GM23338 (cell line): ENCODE measurements at regions not wholly inside any gene's neighbourhood (a gene's known extent, or its start where the extent isn't known, plus 50 kb on each side); places are given as distances from the start of the nearest gene placed in this dataset.

Experiments used
- ATAC-seq: fragments of 200-7000 bp; cut with Tn5 transposase; 3 replicates; pipeline ENCODE4 v1.9.1; 2020
- DNase-seq: peaks from one replicate; pipeline ENCODE4 v3.0.0-alpha.2; 2015; ENCODE audit warnings: low spot score
- H2AFZ ChIP-seq: fragments of 200-600 bp; sonication (generic); 2 replicates; pipeline ENCODE4 v1.8.0; 2016; ENCODE audit warnings: antibody characterized with exemption, mild to moderate bottlenecking, moderate library complexity
- H3F3A ChIP-seq: fragments of 200-600 bp; sonication (generic); replicated peaks from 2 replicates; pipeline ENCODE4 v1.8.0; 2017; ENCODE audit warnings: antibody characterized with exemption, mixed run types, low read depth
- H3K27ac ChIP-seq: fragments of 200-600 bp; sonication (generic); 2 replicates; pipeline ENCODE4 v1.6.1; 2016; ENCODE audit warnings: low read depth
- H3K27me3 ChIP-seq: fragments of 200-600 bp; sonication (generic); 2 replicates; pipeline ENCODE4 v1.8.0; 2016; ENCODE audit warnings: mild to moderate bottlenecking, mixed run types, moderate library complexity; ENCODE audit not compliant: insufficient read depth
- H3K36me3 ChIP-seq: fragments of 200-600 bp; sonication (generic); 2 replicates; pipeline ENCODE4 v1.8.0; 2016; ENCODE audit warnings: mild to moderate bottlenecking; ENCODE audit not compliant: insufficient read depth
- H3K4me1 ChIP-seq: fragments of 200-600 bp; sonication (generic); 2 replicates; pipeline ENCODE4 v1.8.0; 2016; ENCODE audit warnings: mild to moderate bottlenecking, moderate library complexity; ENCODE audit not compliant: insufficient read depth
- H3K4me2 ChIP-seq: fragments of 200-600 bp; sonication (generic); 2 replicates; pipeline ENCODE4 v1.7.1; 2017; ENCODE audit warnings: mixed run types
- H3K4me3 ChIP-seq: fragments of 200-600 bp; sonication (generic); 2 replicates; pipeline ENCODE4 v1.6.1; 2016; ENCODE audit warnings: mixed run types
- H3K79me2 ChIP-seq: fragments of 200-600 bp; sonication (generic); replicated peaks from 2 replicates; pipeline ENCODE4 v1.8.0; 2017; ENCODE audit warnings: mild to moderate bottlenecking; ENCODE audit not compliant: insufficient read depth
- H3K9me2 ChIP-seq: fragments of 200-600 bp; sonication (generic); 2 replicates; pipeline ENCODE4 v1.8.0; 2017; ENCODE audit not compliant: insufficient read depth
- H4K20me1 ChIP-seq: fragments of 200-600 bp; sonication (generic); replicated peaks from 2 replicates; pipeline ENCODE4 v1.8.0; 2017; ENCODE audit warnings: mild to moderate bottlenecking; ENCODE audit not compliant: insufficient read depth
- H3K27ac Mint-ChIP-seq: 2 replicates; pipeline ENCODE4 v1.8.0; 2020; ENCODE audit warnings: inconsistent platforms, mild to moderate bottlenecking, moderate library complexity, mixed read lengths
- H3K27me3 Mint-ChIP-seq: 3 replicates; pipeline ENCODE4 v1.8.0; 2022; ENCODE audit warnings: low read depth, mild to moderate bottlenecking, moderate library complexity, mixed read lengths, inconsistent platforms; ENCODE audit not compliant: insufficient read depth, poor library complexity
- H3K36me3 Mint-ChIP-seq: 3 replicates; pipeline ENCODE4 v1.8.0; 2021; ENCODE audit warnings: low read depth, mild to moderate bottlenecking, inconsistent platforms, moderate library complexity, mixed read lengths
- H3K4me1 Mint-ChIP-seq: 3 replicates; pipeline ENCODE4 v1.8.0; 2020; ENCODE audit warnings: mild to moderate bottlenecking, inconsistent platforms, mixed read lengths
- H3K4me3 Mint-ChIP-seq: 3 replicates; pipeline ENCODE4 v1.8.0; 2021; ENCODE audit warnings: moderate library complexity, mild to moderate bottlenecking, inconsistent platforms, mixed read lengths
- H3K9me3 Mint-ChIP-seq: 3 replicates; pipeline ENCODE4 v1.8.0; 2020; ENCODE audit warnings: moderate library complexity, mild to moderate bottlenecking, inconsistent platforms, mixed read lengths
- EZH2phosphoT487 ChIP-seq: fragments of 200-600 bp; sonication (generic); IDR thresholded peaks from one replicate; pipeline ENCODE4 v1.8.1; 2018; ENCODE audit warnings: antibody characterized with exemption; ENCODE audit not compliant: unreplicated experiment
- JUNB ChIP-seq: IDR thresholded peaks from one replicate; pipeline ENCODE4 v1.6.1; 2016; ENCODE audit warnings: antibody characterized with exemption; ENCODE audit not compliant: unreplicated experiment
- POLR2AphosphoS5 ChIP-seq: IDR thresholded peaks from 2 replicates; pipeline ENCODE4 v1.6.1; 2016; ENCODE audit warnings: antibody characterized with exemption, low read depth
- STAT1 ChIP-seq: IDR thresholded peaks from one replicate; pipeline ENCODE4 v1.6.1; 2016; ENCODE audit warnings: antibody characterized with exemption; ENCODE audit not compliant: unreplicated experiment
- ZNF114 ChIP-seq: fragments of 250-450 bp; sonication (Bioruptor Pico); IDR thresholded peaks from 2 replicates; pipeline ENCODE4 v1.5.0; 2020; ENCODE audit warnings: mild to moderate bottlenecking, moderate library complexity
- ZNF331 ChIP-seq: fragments of 250-450 bp; sonication (Bioruptor Pico); IDR thresholded peaks from 2 replicates; pipeline ENCODE4 v1.5.0; 2020; ENCODE audit warnings: low read depth, mild to moderate bottlenecking, moderate library complexity
- TF ChIP-seq, protein P1 (sequence below): IDR thresholded peaks from one replicate; pipeline ENCODE4 v1.6.1; 2018; ENCODE audit warnings: antibody characterized with exemption; ENCODE audit not compliant: unreplicated experiment
- TF ChIP-seq, protein P2 (sequence below), 2 experiments: fragments of 200-600 bp in 1 of 2; sonication (generic) in 1 of 2; conservative IDR thresholded peaks; 2 replicates each; pipeline versions ENCODE4 v1.5.1 to v1.6.1; 2016 to 2017; ENCODE audit warnings: antibody characterized with exemption in 2 of 2, low read depth in 2 of 2, mild to moderate bottlenecking in 2 of 2, moderate library complexity in 1 of 2
- TF ChIP-seq, protein P3 (sequence below): fragments of 250-450 bp; sonication (Bioruptor Pico); IDR thresholded peaks from 2 replicates; pipeline ENCODE4 v1.5.0; 2020; ENCODE audit warnings: mild to moderate bottlenecking, moderate library complexity

DNA sequence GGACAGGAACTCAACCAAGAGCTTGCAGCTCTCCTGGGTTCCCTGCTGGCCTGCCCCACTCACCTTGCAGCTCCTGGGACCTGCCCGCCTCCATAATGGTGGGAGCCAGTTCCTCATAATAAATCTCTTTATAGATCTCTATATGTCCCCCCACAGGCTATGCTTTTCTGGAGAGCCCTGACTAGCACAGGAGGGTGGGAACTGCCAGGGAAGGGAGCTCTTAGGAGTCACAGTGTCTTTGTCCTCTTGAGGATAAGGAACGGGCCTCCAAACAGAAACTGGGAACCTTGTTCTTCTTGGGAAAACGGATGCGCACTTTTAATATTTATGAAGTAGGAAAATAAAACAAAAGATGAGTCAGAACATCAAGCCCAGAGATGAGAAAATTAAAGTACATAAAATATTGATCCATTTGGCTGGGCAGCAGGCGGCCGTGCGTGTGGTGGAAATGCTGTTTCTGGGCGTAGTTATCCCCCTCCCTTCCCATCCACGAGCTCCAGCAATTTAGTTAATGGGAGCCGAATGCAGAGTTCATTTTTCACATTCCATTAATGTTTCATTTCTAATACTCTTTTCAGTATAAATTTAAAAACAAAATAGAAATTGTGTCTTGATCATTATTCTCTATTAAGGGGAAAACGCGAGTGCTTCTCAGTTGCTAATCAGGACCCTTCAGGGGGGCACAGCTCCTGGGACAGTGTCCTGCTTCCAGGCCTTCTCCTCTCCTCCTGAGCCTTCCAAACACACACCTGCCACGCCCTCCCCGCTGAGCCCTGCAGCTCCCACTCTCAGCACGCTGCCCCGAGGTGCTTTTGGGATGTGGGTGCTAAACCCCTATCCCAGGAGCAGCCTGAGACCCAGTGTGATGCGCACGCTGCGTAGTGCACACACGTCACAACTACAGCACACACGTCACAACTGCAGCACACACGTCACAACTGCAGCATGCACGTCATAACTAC is 323.3 kb upstream of the AJAP1 start (continued):
- TF ChIP-seq, protein P1, sequence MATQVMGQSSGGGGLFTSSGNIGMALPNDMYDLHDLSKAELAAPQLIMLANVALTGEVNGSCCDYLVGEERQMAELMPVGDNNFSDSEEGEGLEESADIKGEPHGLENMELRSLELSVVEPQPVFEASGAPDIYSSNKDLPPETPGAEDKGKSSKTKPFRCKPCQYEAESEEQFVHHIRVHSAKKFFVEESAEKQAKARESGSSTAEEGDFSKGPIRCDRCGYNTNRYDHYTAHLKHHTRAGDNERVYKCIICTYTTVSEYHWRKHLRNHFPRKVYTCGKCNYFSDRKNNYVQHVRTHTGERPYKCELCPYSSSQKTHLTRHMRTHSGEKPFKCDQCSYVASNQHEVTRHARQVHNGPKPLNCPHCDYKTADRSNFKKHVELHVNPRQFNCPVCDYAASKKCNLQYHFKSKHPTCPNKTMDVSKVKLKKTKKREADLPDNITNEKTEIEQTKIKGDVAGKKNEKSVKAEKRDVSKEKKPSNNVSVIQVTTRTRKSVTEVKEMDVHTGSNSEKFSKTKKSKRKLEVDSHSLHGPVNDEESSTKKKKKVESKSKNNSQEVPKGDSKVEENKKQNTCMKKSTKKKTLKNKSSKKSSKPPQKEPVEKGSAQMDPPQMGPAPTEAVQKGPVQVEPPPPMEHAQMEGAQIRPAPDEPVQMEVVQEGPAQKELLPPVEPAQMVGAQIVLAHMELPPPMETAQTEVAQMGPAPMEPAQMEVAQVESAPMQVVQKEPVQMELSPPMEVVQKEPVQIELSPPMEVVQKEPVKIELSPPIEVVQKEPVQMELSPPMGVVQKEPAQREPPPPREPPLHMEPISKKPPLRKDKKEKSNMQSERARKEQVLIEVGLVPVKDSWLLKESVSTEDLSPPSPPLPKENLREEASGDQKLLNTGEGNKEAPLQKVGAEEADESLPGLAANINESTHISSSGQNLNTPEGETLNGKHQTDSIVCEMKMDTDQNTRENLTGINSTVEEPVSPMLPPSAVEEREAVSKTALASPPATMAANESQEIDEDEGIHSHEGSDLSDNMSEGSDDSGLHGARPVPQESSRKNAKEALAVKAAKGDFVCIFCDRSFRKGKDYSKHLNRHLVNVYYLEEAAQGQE = no peak
- no peak for TF ChIP-seq ZNF331 (CRISPR knock-in tag)
- TF ChIP-seq, protein P2, sequence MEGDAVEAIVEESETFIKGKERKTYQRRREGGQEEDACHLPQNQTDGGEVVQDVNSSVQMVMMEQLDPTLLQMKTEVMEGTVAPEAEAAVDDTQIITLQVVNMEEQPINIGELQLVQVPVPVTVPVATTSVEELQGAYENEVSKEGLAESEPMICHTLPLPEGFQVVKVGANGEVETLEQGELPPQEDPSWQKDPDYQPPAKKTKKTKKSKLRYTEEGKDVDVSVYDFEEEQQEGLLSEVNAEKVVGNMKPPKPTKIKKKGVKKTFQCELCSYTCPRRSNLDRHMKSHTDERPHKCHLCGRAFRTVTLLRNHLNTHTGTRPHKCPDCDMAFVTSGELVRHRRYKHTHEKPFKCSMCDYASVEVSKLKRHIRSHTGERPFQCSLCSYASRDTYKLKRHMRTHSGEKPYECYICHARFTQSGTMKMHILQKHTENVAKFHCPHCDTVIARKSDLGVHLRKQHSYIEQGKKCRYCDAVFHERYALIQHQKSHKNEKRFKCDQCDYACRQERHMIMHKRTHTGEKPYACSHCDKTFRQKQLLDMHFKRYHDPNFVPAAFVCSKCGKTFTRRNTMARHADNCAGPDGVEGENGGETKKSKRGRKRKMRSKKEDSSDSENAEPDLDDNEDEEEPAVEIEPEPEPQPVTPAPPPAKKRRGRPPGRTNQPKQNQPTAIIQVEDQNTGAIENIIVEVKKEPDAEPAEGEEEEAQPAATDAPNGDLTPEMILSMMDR (conservative IDR thresholded peaks at IDR 0.05; ENCODE audit: low read depth in 2 of 2) = no peak
- no peak for TF ChIP-seq STAT1
- no peak for TF ChIP-seq JUNB
- TF ChIP-seq EZH2phosphoT487 = no peak

DNA sequence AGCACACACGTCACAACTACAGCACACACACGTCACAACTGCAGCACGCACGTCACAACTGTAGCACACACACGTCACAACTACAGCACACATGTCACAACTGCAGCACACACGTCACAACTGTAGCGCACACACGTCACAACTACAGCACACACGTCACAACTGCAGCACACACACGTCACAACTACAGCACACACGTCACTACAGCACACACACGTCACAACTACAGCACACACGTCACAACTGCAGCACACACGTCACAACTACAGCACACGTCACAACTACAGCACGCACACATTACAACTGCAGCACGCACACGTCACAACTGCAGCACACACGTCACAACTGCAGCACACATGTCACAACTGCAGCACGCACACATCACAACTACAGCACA is 322.6 kb upstream of the AJAP1 start:
- H3K4me1 Mint-ChIP-seq = no peaks in the 10 kb centered on the region; the same call in 2 of the 3 replicates
- no peaks in the 10 kb centered on the region for H3K4me1 ChIP-seq
- H3K9me2 ChIP-seq = no peaks in the 10 kb centered on the region
- H3K27ac ChIP-seq = no peak overlapping the region
- DNase-seq = no peak
- H3K27me3 ChIP-seq = no peaks in the 10 kb centered on the region
- no peaks in the 10 kb centered on the region for H3K79me2 ChIP-seq
- ATAC-seq = no peak
- H3K36me3 Mint-ChIP-seq = peaks cover 40% of the 10 kb centered on the region
- H3K27me3 Mint-ChIP-seq = peaks cover 7% of the 10 kb centered on the region
- no peak overlapping the region for H3K4me3 Mint-ChIP-seq
- no peaks in the 10 kb centered on the region for H4K20me1 ChIP-seq
- H2AFZ ChIP-seq = no peak overlapping the region
- no peak overlapping the region for H3K27ac Mint-ChIP-seq
- no peaks in the 10 kb centered on the region for H3F3A ChIP-seq
- H3K9me3 Mint-ChIP-seq = peaks cover 89% of the 10 kb centered on the region
- H3K4me2 ChIP-seq = no peak overlapping the region
- H3K36me3 ChIP-seq = no peaks in the 10 kb centered on the region
- H3K4me3 ChIP-seq = no peak overlapping the region
- TF ChIP-seq, protein P3, sequence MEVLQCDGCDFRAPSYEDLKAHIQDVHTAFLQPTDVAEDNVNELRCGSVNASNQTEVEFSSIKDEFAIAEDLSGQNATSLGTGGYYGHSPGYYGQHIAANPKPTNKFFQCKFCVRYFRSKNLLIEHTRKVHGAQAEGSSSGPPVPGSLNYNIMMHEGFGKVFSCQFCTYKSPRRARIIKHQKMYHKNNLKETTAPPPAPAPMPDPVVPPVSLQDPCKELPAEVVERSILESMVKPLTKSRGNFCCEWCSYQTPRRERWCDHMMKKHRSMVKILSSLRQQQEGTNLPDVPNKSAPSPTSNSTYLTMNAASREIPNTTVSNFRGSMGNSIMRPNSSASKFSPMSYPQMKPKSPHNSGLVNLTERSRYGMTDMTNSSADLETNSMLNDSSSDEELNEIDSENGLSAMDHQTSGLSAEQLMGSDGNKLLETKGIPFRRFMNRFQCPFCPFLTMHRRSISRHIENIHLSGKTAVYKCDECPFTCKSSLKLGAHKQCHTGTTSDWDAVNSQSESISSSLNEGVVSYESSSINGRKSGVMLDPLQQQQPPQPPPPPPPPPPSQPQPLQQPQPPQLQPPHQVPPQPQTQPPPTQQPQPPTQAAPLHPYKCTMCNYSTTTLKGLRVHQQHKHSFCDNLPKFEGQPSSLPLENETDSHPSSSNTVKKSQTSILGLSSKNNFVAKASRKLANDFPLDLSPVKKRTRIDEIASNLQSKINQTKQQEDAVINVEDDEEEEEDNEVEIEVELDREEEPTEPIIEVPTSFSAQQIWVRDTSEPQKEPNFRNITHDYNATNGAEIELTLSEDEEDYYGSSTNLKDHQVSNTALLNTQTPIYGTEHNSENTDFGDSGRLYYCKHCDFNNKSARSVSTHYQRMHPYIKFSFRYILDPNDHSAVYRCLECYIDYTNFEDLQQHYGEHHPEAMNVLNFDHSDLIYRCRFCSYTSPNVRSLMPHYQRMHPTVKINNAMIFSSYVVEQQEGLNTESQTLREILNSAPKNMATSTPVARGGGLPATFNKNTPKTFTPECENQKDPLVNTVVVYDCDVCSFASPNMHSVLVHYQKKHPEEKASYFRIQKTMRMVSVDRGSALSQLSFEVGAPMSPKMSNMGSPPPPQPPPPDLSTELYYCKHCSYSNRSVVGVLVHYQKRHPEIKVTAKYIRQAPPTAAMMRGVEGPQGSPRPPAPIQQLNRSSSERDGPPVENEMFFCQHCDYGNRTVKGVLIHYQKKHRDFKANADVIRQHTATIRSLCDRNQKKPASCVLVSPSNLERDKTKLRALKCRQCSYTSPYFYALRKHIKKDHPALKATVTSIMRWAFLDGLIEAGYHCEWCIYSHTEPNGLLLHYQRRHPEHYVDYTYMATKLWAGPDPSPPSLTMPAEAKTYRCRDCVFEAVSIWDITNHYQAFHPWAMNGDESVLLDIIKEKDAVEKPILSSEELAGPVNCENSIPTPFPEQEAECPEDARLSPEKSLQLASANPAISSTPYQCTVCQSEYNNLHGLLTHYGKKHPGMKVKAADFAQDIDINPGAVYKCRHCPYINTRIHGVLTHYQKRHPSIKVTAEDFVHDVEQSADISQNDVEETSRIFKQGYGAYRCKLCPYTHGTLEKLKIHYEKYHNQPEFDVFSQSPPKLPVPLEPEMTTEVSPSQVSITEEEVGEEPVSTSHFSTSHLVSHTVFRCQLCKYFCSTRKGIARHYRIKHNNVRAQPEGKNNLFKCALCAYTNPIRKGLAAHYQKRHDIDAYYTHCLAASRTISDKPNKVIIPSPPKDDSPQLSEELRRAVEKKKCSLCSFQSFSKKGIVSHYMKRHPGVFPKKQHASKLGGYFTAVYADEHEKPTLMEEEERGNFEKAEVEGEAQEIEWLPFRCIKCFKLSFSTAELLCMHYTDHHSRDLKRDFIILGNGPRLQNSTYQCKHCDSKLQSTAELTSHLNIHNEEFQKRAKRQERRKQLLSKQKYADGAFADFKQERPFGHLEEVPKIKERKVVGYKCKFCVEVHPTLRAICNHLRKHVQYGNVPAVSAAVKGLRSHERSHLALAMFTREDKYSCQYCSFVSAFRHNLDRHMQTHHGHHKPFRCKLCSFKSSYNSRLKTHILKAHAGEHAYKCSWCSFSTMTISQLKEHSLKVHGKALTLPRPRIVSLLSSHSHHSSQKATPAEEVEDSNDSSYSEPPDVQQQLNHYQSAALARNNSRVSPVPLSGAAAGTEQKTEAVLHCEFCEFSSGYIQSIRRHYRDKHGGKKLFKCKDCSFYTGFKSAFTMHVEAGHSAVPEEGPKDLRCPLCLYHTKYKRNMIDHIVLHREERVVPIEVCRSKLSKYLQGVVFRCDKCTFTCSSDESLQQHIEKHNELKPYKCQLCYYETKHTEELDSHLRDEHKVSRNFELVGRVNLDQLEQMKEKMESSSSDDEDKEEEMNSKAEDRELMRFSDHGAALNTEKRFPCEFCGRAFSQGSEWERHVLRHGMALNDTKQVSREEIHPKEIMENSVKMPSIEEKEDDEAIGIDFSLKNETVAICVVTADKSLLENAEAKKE (CRISPR knock-in tag) = no peak
- TF ChIP-seq POLR2AphosphoS5 (no peak), ZNF114 (CRISPR knock-in tag) (no peak)
- TF ChIP-seq, protein P1 = no peak
